ENCODE measurements at regions not wholly inside any gene's neighbourhood (a gene's known extent, or its start where the extent isn't known, plus 50 kb on each side); places are given as distances from the start of the nearest gene placed in this dataset.
A peak's percentile ranks its signal among the peaks of the same experiment; 100 is the strongest.

DNA sequence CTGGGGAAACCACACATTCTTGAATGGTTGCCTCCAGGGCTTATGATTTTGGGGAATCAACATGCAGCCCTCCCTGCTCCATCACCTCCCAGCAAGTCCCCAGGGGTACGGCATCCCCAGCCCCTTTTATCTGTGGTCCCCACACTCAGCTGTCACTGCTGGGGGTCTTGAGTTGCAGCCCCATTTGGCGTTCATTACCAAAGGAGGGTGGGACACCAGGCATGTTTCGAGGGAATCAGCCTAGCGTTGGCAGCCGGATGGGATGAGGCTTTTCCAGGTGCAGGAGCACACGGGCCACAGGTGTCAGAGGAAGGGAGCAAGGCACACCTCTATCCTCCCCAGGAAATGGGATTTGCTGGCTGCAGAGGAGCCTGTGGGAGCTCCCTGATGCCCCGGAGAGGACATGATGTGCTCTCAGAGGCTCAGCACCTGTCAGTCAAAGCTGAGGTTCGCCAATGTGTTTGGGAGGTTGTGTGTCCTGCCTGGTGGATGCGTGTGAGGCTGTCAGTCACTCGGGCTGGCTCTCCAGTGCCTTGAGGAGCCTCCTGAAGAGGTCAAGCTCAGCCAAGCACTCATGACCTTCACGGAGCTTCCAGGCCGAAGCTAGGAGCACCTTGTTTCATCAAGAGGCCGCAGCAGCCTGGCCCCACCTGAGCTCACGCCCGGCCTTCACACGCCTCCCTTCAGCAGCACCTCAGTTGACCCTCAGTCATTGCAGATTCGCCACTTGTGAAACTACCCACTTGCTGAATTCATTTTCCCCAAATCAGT, 95.0 kb downstream of the ERMARD start:
- DNase-seq (ENCODE audit: low spot score), result no peak

DNA sequence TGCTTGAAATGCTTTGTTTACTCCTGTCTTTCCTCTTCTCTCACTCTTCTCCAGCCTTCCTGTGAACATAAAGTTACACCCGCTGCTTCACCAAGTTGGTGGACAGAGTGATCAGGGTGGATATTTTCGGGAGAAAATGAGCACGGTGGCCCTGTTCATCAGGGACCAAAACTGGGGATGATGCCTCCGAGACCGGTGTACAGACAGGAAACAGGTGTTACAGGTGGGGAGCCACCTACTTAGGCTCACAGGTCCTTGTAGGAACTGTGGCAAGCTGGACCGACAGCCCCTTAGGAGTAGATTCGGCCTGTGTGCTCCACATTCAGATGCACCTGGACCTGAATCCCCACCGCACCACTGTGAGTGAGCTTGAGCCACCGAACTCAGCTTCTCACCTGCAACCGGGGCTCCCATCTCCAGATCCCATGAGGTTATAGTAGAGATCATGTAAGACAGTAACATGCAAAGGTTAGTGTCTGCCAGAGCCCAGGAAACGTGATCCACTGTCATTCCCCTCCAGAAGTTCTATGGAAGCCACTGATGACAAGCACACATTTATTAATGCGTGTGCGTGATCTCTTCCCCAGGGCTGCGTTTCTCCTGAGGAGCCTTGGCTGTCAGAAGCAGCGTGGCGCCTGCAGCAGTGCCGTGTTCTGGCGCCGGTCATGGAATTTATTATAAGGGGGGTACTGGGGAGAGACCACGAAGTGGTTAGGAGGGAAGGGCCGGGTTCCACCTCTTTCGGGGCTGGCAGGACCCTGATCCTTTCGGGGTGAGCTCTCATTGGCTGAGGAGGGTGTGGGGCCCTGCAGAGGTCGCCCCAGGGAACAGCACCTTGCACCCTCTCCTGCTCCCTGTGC, 94.2 kb downstream of the ERMARD start:
- no peak for DNase-seq (ENCODE audit: low spot score)

DNA sequence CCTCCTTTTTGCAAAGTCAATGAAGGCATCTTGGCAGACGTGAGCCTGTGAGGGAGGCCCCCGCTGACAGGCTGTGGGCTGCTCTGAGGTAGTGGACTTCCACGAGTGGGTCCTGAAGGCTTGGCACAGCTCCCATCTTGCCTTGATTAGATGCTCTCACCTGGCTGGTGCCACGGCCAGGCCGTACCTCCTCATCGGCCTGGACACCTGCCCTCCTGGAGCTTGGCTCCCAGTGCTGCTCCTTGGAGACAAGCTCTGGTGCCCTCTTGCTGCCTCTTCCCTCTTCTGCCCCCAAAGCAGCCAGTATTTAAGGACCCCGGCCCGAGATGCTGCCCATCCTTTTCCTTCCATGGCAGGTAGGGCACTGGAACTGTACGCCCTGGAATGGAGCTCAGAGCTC, 93.5 kb downstream of the ERMARD start:
- DNase-seq (ENCODE audit: low spot score), result no peak

- DNase-seq (ENCODE audit: low spot score), result no peak
Measured at GRCh38 chr6:169843991-169844390, 92.6 kb downstream of the ERMARD start.

DNA sequence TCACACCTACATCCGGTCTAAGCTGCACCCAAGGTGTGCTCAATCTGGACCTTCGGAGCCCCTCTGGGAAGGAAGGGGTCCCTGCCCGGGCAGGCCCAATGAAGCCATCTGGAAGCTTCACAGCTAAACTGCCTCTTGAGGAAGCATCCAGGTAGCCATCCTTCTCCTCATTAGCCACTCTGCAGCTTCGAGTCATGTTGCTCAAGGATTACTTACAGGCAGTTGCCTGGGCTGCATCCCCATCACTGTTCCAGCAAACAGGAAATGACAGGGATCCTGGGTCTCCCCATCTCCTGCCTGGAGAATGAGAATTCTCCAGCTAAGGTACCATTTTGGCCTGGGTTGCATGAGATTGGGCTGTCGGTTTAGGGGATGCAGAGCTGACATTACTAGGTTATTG, 91.7 kb downstream of the ERMARD start:
- DNase-seq (ENCODE audit: low spot score), result no peak

GRCh38 chr6:169841907-169842606, 90.6 kb downstream of the ERMARD start:
- no peak for DNase-seq (ENCODE audit: low spot score)

DNA sequence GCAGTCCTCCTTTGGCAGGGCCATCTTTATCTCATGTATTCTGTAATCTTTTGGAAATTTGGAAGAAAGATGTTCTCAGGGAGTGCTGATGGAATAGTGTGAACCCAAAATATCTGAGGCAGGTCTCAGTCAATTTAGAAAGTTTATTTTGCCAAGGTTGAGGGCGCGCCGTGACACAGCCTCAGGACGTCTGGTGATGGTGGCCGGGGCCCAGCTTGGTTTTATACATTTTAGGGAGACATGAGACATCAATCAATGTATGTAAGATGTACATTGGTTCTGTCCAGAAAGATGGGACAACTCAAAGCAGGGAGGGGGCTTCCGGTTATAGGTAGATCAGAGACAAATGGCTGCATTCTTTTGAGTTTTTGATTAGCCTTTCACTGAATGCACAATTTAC, 89.8 kb downstream of the ERMARD start:
- DNase-seq (ENCODE audit: low spot score), result no peak

- DNase-seq (ENCODE audit: low spot score), result peak; percentile 8
Measured at GRCh38 chr6:169839898-169840631, 88.6 kb downstream of the ERMARD start.

GRCh38 chr6:169839493-169839892, 88.1 kb downstream of the ERMARD start:
- DNase-seq (ENCODE audit: low spot score), result no peak

DNA sequence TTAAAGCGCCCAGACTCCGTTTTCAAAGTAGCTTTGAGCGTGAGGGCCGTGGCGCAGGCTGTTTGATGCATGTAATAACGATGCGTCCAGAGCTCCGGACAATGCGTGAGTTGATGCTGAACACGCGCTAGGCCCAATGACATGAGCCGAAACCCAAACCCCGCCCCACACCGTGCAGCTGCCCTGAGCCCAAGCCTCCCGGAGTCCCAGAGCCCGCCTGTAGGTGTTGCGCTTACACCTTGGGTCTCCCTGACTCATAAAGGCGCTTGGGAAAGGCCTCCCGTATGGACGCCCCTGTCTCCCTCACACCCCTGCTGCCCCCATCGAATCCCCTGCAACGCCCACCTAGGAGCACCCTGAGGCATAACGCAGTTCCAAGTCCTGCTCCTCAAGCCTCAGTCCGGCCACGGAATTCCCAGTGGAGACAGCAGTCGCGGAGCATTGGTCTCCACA, 87.6 kb downstream of the ERMARD start:
- no peak for DNase-seq (ENCODE audit: low spot score)

- DNase-seq (ENCODE audit: low spot score), result no peak
Measured at GRCh38 chr6:169838346-169839028, 87.1 kb downstream of the ERMARD start.

DNA sequence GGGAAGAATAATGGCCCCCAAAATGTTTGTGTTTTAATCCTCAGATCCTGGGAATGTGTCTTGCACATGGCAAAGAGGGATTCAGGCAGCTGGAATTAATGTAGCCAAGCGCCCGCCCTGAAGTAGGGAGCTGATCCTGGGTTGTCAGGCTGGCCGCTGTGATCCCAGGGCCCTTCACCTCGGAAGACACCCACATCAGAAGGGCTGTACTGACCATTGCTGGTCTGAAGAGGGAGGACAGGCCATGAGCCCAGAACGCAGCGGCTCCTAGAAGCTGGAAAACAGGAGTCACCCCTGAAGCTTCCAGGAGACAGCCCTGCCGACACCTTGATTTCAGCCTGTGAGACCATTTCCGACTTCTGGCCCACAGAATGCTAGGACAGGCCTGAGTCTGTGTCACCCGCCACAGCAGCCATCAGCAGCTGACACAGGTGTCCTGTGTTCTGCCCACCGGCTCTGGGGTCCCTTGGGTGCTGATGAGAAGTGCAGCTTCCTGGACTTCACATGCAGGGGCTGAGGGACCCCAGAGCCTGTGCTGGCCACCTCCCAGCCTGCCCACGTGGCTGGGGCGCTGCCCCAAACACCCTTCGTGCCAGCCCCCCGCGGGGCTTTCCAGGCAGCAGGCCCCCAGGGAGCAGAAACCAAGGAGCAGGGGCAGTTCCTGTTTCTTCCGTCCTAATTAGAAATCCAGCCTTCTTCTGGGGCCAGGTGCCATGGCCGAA, 86.3 kb downstream of the ERMARD start:
- DNase-seq (ENCODE audit: low spot score), result no peak

GRCh38 chr6:169833258-169833794, 81.9 kb downstream of the ERMARD start:
- DNase-seq (ENCODE audit: low spot score), result no peak

- DNase-seq (ENCODE audit: low spot score), result no peak
Measured at GRCh38 chr6:169832247-169832948, 81.0 kb downstream of the ERMARD start.

GRCh38 chr6:169831450-169832246, 80.2 kb downstream of the ERMARD start:
- peak; percentile 41 for DNase-seq (ENCODE audit: low spot score)

Data from hematopoietic multipotent progenitor cell treated with erythropoietin and hydrocortisone succinate and interleukin-3 and kit ligand, for 17 days (in vitro differentiated cells).